SK-N-SH treated with all-trans-retinoic acid at 6 μM for 48 hours (cell line): ENCODE measurements at regions not wholly inside any gene's neighbourhood (a gene's known extent, or its start where the extent isn't known, plus 50 kb on each side); places are given as distances from the start of the nearest gene placed in this dataset.

ENCODE experiments used
- ARNTL ChIP-seq: fragments of 450-650 bp; formaldehyde crosslinking; IDR thresholded peaks from 2 replicates; pipeline ENCODE4 v1.5.0; 2020; ENCODE audit warnings: low read depth, mild to moderate bottlenecking, moderate library complexity, borderline replicate concordance
- OSR1 ChIP-seq: fragments of 250-450 bp; sonication (Bioruptor Pico); IDR thresholded peaks from 2 replicates; pipeline ENCODE4 v1.8.0; 2022; ENCODE audit warnings: moderate library complexity, mild to moderate bottlenecking, inconsistent platforms
- TSHZ2 ChIP-seq: fragments of 250-450 bp; sonication (Bioruptor Pico); IDR thresholded peaks from 2 replicates; pipeline ENCODE4 v1.5.0; 2020; ENCODE audit warnings: mild to moderate bottlenecking, moderate library complexity
- ZNF8 ChIP-seq: fragments of 450-650 bp; formaldehyde crosslinking; IDR thresholded peaks from 2 replicates; pipeline ENCODE4 v1.5.0; 2020; ENCODE audit warnings: mild to moderate bottlenecking, moderate library complexity

DNA sequence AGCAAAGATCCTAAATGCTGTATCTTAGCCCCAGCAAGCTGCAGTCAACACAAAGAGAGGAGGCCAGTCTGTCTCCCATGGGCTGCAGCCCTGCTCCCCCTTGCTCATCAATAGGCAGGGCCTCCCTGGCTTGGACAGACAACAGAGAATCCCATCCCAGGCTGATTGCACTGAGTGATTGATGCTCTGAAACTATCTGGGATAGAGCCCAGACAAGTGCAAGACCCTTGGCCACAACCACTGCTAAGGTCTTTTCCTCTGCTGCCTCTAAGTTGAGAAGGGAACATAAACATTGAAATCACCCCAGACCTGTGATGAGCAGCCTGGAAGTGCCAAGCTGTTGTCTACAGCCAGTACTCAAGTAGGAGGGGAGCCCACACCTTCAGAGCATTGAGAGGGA lies 661.0 kb upstream of the CDH18 start:
- TF ChIP-seq ZNF8 (CRISPR knock-in tag) (no peak), OSR1 (CRISPR knock-in tag) (no peak), ARNTL (CRISPR knock-in tag) (no peak), TSHZ2 (CRISPR knock-in tag) (no peak)
